Common myeloid progenitor, CD34-positive (primary cell): ENCODE measurements at regions not wholly inside any gene's neighbourhood (a gene's known extent, or its start where the extent isn't known, plus 50 kb on each side); places are given as distances from the start of the nearest gene placed in this dataset.

ENCODE experiments used
- CTCF ChIA-PET: fragments of 350-600 bp; sonication (Branson Sonifier 250); formaldehyde crosslinking; loops from one replicate; lab custom pipeline; 2021; ENCODE audit warnings: antibody characterized with exemption; lab: Charles Lee
- POLR2A ChIA-PET: fragments of 350-600 bp; sonication (Branson Sonifier 250); formaldehyde crosslinking; loops from one replicate; lab custom pipeline; 2021; ENCODE audit warnings: antibody characterized with exemption; lab: Charles Lee
- DNase-seq, 3 donors: peaks; one replicate each; pipeline versions ENCODE4 v3.0.0 to v3.0.0-alpha.2; 2013
- H3K27ac ChIP-seq, 2 experiments: 1 replicate in 1 of 2; 2 replicates in 1 of 2; pipeline ENCODE4 v1.7.0; 2013; ENCODE audit warnings: inconsistent platforms in 2 of 2, low read length in 2 of 2, mild to moderate bottlenecking in 2 of 2, low read depth in 1 of 2, moderate library complexity in 1 of 2; ENCODE audit not compliant: severe bottlenecking in 2 of 2, insufficient read depth in 1 of 2, poor library complexity in 1 of 2
- H3K27me3 ChIP-seq, 5 experiments: replicated peaks in 2 of 5; 1 replicate in 3 of 5; 2 replicates in 2 of 5; pipeline versions ENCODE4 v1.6.1 to v1.7.0; 2013; ENCODE audit warnings: low read length in 4 of 5, mild to moderate bottlenecking in 2 of 5, moderate library complexity in 2 of 5, inconsistent platforms in 1 of 5; ENCODE audit not compliant: insufficient read depth in 5 of 5, control insufficient read depth in 4 of 5
- H3K36me3 ChIP-seq, 4 experiments: 1 replicate in 2 of 4; 2 replicates in 2 of 4; pipeline versions ENCODE4 v1.6.1 to v1.7.0; 2013; ENCODE audit warnings: low read length in 3 of 4, control low read depth in 1 of 4, mild to moderate bottlenecking in 1 of 4; ENCODE audit not compliant: control insufficient read depth in 4 of 4, insufficient read depth in 4 of 4
- H3K4me1 ChIP-seq, 4 experiments: 1 replicate in 3 of 4; 2 replicates in 1 of 4; pipeline versions ENCODE4 v1.6.1 to v1.7.1; 2013; ENCODE audit warnings: low read length in 3 of 4, mild to moderate bottlenecking in 3 of 4, control low read depth in 1 of 4, inconsistent platforms in 1 of 4, moderate library complexity in 1 of 4; ENCODE audit not compliant: control insufficient read depth in 4 of 4, insufficient read depth in 4 of 4; ENCODE audit errors: control extremely low read depth in 1 of 4
- H3K4me3 ChIP-seq, 7 experiments: 1 replicate in 4 of 7; 2 replicates in 3 of 7; pipeline versions ENCODE4 v1.5.1 to v1.7.0; 2013; ENCODE audit warnings: mild to moderate bottlenecking in 7 of 7, low read length in 6 of 7, moderate library complexity in 6 of 7, inconsistent platforms in 2 of 7, low read depth in 2 of 7, control low read depth in 1 of 7; ENCODE audit not compliant: insufficient read depth in 4 of 7, control insufficient read depth in 1 of 7; ENCODE audit errors: extremely low read depth in 1 of 7
- H3K9me3 ChIP-seq, 5 experiments: 1 replicate in 4 of 5; 2 replicates in 1 of 5; pipeline versions ENCODE4 v1.6.1 to v1.7.1; 2013; ENCODE audit warnings: low read length in 4 of 5, mild to moderate bottlenecking in 2 of 5, inconsistent platforms in 1 of 5, low read depth in 1 of 5, moderate library complexity in 1 of 5; ENCODE audit not compliant: control insufficient read depth in 4 of 5, insufficient read depth in 2 of 5; ENCODE audit errors: control extremely low read depth in 1 of 5
- WGBS: methylation state at CpG from one replicate; pipeline ENCODE4 v1.1.5; 2013; ENCODE audit not compliant: insufficient coverage; 5-methylcytosine and 5-hydroxymethylcytosine counted together

DNA sequence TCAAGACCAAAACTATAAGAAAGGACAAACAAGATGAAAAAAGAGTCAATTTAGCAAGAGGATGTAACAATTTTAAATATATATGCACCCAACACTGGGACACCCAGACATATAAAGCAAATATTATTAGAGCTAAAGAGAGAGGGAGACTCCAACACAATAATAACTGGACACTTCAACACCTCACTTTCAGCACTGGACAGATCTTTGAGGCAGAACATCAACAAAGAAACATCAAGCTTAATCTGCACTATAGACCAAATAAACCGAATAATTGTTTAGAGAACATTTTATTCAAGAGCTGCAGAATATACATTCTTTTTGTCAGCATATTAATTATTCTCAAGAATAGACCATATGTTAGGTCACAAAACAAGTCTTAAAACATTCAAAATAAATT lies 109.7 kb upstream of the TET2 start:
- WGBS, result no CpG with 5 or more reads among the region's 1 CpG
- H3K4me3 ChIP-seq, result no peak overlapping the region
- POLR2A ChIA-PET, result no interaction called here
- H3K9me3 ChIP-seq, result peaks cover 0 to 19% (median 0%) of the 10 kb centered on the region in 5 experiments
- H3K27ac ChIP-seq, result no peak overlapping the region
- CTCF ChIA-PET, result interaction anchor here (1.1 kb wide), 1 partner anchor 24 kb away, joined by 3 read pairs; no protein-coding TSS in a partner anchor
- DNase-seq, result no peak
- H3K27me3 ChIP-seq, result no peaks in the 10 kb centered on the region
- no peaks in the 10 kb centered on the region for H3K36me3 ChIP-seq
- H3K4me1 ChIP-seq, result no peaks in the 10 kb centered on the region

DNA sequence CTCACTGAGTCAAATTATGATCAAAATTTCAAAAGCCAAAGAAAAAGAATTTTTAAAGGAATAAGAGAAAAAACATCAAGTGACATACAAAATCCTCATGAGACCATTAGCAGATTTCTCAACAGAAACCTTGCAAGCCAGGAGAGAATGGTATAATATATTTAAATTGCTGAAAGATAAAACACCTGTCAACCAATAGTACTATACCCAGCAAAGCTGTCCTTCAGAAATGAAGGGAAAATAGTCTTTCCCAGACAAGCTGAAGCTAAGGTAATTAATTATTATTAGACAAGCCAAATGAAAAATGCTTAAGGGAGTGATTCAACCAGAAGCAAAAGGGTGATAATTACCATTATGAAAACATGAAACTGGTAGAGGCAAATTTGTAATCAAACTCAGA lies 104.2 kb upstream of the TET2 start:
- POLR2A ChIA-PET, result no interaction called here

DNA sequence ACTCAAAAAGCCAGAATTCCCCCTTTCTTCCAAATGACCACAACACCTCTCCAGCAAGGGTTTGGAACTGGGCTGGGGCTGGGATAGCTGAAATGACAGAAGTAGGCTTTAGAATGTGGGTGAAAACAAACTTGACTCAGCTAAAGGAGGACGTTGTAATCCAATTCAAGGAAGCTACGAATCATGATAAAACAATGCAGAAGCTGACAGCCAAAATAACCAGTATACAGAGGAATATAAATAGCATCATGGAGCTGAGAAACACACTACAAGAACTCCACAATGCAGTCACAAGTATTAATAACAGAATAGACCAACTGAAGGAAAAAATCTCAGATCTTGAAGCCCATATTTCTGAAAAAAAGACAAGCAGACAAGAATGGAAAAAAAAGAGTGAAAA lies 95.8 kb upstream of the TET2 start:
- H3K27ac ChIP-seq, result no peak overlapping the region
- no peak for DNase-seq
- no peaks in the 10 kb centered on the region for H3K27me3 ChIP-seq
- H3K4me1 ChIP-seq, result peaks cover 0 to 5% (median 3%) of the 10 kb centered on the region in 4 experiments
- no CpG with 5 or more reads among the region's 2 CpGs for WGBS
- CTCF ChIA-PET, result interaction anchor here (1.2 kb wide), 2 partner anchors 9 to 21 kb away, joined by 3 read pairs; no protein-coding TSS in a partner anchor
- H3K9me3 ChIP-seq, result peaks cover 0 to 19% (median 2%) of the 10 kb centered on the region in 5 experiments
- no peaks in the 10 kb centered on the region for H3K36me3 ChIP-seq
- POLR2A ChIA-PET, result no interaction called here
- H3K4me3 ChIP-seq, result no peak overlapping the region

More for the DNA sequence above, 104.2 kb upstream of the TET2 start:
- Histone ChIP-seq H3K4me3 (no peak overlapping the region), H3K4me1 (no peaks in the 10 kb centered on the region), H3K27me3 (no peaks in the 10 kb centered on the region), H3K9me3 (peaks cover 0 to 12% (median 5%) of the 10 kb centered on the region in 5 experiments), H3K36me3 (no peaks in the 10 kb centered on the region), H3K27ac (no peak overlapping the region)
- peak in 1 of 3 donors; percentile 36 for DNase-seq
- CTCF ChIA-PET, result no interaction called here

DNA sequence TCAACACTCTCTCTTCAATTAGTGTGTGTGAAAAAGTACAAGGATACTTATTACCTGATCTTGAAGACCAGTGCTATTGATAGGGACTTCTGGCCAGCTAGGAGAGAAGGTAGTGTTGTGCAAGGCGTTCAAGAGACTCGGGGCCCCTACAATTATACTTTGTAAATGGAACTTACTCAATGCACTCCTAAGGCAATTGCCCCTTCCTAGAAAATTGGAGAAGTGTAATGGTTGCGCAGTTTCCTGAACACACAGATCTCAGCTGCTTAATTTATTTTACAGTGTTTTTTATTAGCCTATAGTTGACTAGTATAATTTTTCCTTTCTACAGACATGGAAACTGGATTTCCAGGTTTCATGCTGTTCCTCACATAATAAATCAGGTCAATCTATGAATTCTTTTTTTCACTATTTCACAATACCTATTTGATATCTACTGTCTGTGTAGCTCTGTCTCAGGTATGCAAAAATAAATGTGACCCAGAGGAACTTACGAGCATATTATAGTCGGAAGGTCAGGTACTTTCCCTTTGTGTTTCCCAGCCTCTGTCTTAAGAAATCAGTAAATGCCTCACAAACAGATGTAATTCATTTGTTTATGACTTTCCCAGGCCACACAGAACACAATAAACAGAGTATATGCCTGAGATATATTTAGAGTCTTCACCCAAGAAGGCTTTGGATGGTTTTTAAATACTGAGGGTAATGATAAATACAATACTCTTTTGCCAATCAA lies 89.1 kb upstream of the TET2 start:
- peak in 2 of 3 donors; percentile 26 to 39 for DNase-seq
- Histone ChIP-seq H3K4me3 (no peak overlapping the region), H3K36me3 (no peaks in the 10 kb centered on the region), H3K27ac (no peak overlapping the region), H3K9me3 (peaks cover 0 to 8% (median 0%) of the 10 kb centered on the region in 5 experiments), H3K4me1 (peaks cover 16 to 64% (median 34%) of the 10 kb centered on the region in 4 experiments), H3K27me3 (no peaks in the 10 kb centered on the region)
- 80% methylated on average over 1 of the region's 5 CpGs for WGBS
- ChIA-PET CTCF (interaction anchor here (0.8 to 1.2 kb wide), 2 partner anchors 11 to 114 kb away, joined by 3 read pairs; no protein-coding TSS in a partner anchor), POLR2A (interaction anchor here (1.0 kb wide), 1 partner anchor 14 kb away, joined by 3 read pairs; no protein-coding TSS in a partner anchor)

DNA sequence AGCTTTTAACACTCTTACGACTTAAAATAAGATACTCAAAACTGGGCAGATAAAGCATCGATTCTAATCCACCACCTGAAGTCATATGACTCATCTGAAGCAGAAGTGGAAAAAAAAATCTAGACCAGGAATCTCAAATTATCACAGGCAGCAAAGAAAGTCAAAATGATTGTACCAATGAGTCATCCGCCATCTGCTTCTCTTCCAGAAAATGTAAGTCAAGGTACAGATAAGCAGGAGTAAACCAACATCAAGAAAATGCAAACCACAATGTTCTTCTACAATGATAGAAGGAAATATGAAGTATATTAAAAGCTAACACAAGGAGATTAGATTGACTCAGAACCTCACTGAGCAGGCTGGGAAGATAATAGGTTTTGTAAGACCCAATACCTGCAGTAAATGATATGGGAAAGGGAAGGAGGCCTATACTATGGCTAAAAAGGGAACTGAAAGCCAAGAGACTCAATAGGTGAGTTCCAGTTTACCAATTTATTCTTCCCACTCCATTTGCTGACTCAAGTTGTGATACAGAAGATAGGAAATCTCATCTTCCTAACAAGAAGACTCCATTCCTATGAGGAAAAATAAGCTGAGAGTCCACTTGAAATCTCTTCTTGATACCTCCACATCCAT lies 88.4 kb upstream of the TET2 start:
- 100% methylated on average over 2 of the region's 3 CpGs for WGBS
- ChIA-PET CTCF (interaction anchor here (0.8 to 1.2 kb wide), 2 partner anchors 12 to 115 kb away, joined by 3 read pairs; no protein-coding TSS in a partner anchor), POLR2A (interaction anchor here (1.3 kb wide), 1 partner anchor 415 kb away, joined by 3 read pairs; no protein-coding TSS in a partner anchor)
- Histone ChIP-seq H3K27ac (no peak overlapping the region), H3K9me3 (peaks cover 0 to under 1% (median 0%) of the 10 kb centered on the region in 5 experiments), H3K27me3 (no peaks in the 10 kb centered on the region), H3K36me3 (no peaks in the 10 kb centered on the region), H3K4me3 (no peak overlapping the region), H3K4me1 (peaks cover 18 to 67% (median 37%) of the 10 kb centered on the region in 4 experiments)
- peak; percentile 24 to 80 (median 71) for DNase-seq

DNA sequence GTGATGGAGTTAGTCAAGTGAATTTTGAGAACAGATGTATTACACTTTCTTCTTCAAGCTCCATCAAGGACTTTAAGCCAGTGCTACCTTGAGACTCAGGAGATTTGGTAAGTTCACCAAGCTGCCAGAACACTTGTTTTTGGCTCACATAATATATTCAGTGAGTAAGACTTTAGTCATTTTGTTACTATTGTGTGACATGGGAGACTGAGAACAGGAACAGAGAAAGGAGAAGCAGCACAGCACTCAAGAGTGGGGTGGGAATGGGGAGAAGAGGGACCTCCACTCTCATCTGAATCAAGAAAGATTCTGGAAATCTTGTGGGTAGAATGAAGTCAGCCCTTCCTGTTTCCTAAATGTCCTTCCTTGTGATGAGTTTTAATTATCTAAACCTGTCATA lies 87.3 kb upstream of the TET2 start:
- no peaks in the 10 kb centered on the region for H3K27me3 ChIP-seq
- H3K4me1 ChIP-seq, result peaks cover 18 to 67% (median 39%) of the 10 kb centered on the region in 4 experiments
- H3K27ac ChIP-seq, result peak overlapping the region in 1 of 2 experiments; percentile 35
- ChIA-PET POLR2A (interaction anchor here (1.3 kb wide), 1 partner anchor 414 kb away, joined by 3 read pairs; no protein-coding TSS in a partner anchor), CTCF (interaction anchor here (0.6 kb wide), 1 partner anchor 9 kb away, joined by 3 read pairs; no protein-coding TSS in a partner anchor)
- no peak overlapping the region for H3K4me3 ChIP-seq
- H3K9me3 ChIP-seq, result no peaks in the 10 kb centered on the region
- H3K36me3 ChIP-seq, result no peaks in the 10 kb centered on the region
- DNase-seq, result no peak
